ENCODE measurements at regions not wholly inside any gene's neighbourhood (a gene's known extent, or its start where the extent isn't known, plus 50 kb on each side); places are given as distances from the start of the nearest gene placed in this dataset.

DNA sequence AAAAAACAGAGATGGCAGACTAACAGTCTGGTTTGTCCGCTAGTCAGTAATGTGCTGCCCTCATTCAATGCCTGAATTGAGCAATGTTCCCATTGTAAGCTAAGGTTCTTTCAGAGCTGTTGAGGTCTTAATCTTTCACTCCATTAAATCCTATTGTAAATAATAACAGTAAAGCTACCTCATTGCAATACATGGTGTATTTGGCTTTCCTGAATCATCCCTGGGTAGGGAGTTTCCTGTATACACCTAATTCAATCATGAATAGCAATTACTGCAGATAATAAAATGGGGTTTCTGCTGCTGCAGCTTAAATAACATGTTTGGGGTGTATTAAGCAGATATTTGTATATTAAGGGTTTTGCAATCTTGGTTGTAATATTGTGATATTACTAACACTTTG lies 1100.2 kb upstream of the INTU start:
- no peak for DNase-seq
- H3K27me3 ChIP-seq (replicated peaks in 1 of 7): no peaks in the 10 kb centered on the region
- H3K4me3 ChIP-seq: no peak overlapping the region
- intact Hi-C loops (cut with DNase I; ENCODE audit: low total_unique reads): no loop called here
- 85 to 98% (median 91%) methylated on average over 1 of the region's 1 CpG for WGBS, 5 donors
- no peaks in the 10 kb centered on the region for H3K36me3 ChIP-seq
- H3K27ac ChIP-seq: no peak overlapping the region
- H3K4me1 ChIP-seq: no peaks in the 10 kb centered on the region
- no peak for TF ChIP-seq POLR2AphosphoS5 (IDR thresholded peaks at IDR 0.05)
- TF ChIP-seq POLR2A (IDR thresholded peaks at IDR 0.05): no peak
- TF ChIP-seq, protein P1, sequence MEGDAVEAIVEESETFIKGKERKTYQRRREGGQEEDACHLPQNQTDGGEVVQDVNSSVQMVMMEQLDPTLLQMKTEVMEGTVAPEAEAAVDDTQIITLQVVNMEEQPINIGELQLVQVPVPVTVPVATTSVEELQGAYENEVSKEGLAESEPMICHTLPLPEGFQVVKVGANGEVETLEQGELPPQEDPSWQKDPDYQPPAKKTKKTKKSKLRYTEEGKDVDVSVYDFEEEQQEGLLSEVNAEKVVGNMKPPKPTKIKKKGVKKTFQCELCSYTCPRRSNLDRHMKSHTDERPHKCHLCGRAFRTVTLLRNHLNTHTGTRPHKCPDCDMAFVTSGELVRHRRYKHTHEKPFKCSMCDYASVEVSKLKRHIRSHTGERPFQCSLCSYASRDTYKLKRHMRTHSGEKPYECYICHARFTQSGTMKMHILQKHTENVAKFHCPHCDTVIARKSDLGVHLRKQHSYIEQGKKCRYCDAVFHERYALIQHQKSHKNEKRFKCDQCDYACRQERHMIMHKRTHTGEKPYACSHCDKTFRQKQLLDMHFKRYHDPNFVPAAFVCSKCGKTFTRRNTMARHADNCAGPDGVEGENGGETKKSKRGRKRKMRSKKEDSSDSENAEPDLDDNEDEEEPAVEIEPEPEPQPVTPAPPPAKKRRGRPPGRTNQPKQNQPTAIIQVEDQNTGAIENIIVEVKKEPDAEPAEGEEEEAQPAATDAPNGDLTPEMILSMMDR (IDR thresholded peaks at IDR 0.05 in 8 of 11, conservative IDR thresholded peaks at IDR 0.05 in 3 of 11): no peak
- H3K9me3 ChIP-seq: no peaks in the 10 kb centered on the region

DNA sequence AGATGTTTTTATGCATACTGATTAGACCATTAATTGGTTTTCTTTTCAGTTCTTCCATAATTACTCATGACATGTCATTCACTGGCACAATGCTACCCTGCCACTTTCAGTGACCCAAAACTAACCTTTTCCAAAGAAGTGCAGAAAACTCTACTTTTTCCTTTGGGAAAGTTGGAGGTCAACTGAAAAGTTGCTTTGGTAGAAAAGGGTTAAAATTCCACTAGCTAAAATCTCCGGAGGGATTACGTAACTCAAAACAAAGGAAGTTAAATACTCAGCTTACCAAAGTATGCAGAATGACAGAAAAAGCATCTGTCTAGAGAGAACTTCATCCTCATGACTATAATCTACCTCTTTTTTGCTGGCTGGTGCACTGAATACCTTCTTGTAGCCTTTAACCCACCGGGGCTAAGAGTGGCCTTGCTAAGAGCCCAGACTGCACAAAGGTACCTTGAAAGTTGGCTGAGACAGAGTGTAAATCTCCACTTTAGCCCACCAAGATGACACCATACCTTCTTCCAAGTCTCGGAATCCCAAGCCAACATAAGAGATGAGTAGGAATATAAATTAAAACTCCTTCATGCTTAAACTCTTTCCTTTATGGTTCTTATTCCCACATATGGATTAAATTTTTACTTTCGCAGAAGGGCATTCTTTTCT lies 1099.5 kb upstream of the INTU start:
- intact Hi-C loops (cut with DNase I; ENCODE audit: low total_unique reads): no loop called here
- TF ChIP-seq, protein P1 (IDR thresholded peaks at IDR 0.05 in 8 of 11, conservative IDR thresholded peaks at IDR 0.05 in 3 of 11): no peak
- no peak for TF ChIP-seq POLR2A (IDR thresholded peaks at IDR 0.05)
- no peak for TF ChIP-seq POLR2AphosphoS5 (IDR thresholded peaks at IDR 0.05)
- H3K27ac ChIP-seq: no peak overlapping the region
- no peaks in the 10 kb centered on the region for H3K4me1 ChIP-seq
- 54 to 62% (median 58%) methylated on average over 5 of the region's 5 CpGs for WGBS, 5 donors
- no peaks in the 10 kb centered on the region for H3K36me3 ChIP-seq
- no peak for DNase-seq
- H3K9me3 ChIP-seq: no peaks in the 10 kb centered on the region
- no peak overlapping the region for H3K4me3 ChIP-seq
- no peaks in the 10 kb centered on the region for H3K27me3 ChIP-seq (replicated peaks in 1 of 7)

DNA sequence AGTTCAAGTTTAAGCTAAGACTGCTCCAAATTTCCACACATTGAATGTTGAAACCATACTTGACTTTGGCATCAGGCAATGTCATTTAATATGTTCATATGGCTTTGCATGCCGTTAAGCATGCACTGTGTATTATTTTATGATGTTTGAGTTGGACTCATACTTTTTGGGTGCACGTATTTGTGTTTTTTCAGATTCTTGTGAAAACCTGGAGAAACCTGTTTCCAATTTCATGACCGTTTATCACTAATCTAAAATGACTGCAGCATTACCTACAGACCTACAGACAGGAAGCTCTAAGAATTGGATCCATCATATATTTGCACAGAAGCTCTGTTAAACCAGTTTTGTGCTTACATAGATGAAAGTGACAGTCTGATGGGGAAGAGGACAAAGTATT lies 1093.0 kb upstream of the INTU start:
- 79 to 89% (median 82%) methylated on average over 3 of the region's 3 CpGs for whole genome bisulfite sequencing, 5 donors
- no peaks in the 10 kb centered on the region for H3K9me3 ChIP-seq
- intact Hi-C loops (cut with DNase I; ENCODE audit: low total_unique reads): no loop called here

DNA sequence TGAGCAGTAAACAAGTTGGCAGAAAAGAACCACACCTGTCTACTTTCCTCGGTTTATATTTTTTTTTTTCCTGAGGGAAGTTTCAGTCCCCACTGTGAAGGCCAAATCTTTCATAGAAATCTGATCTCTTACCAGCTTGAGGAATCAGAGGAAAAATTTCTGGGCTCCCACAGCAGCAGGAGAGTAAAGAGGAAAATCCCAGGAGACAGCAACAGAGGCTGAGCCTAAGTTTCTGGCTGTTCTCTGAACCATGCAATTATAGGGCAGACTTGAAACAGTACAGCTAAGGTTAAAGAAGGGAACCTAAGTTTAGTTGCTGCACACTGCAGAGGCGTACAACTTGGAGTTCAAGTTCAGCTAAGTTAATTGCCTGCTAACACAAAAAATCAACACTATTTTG lies 1090.9 kb upstream of the INTU start:
- no peaks in the 10 kb centered on the region for H3K36me3 ChIP-seq
- 76 to 83% (median 82%) methylated on average over 2 of the region's 2 CpGs for WGBS, 5 donors
- TF ChIP-seq POLR2A (IDR thresholded peaks at IDR 0.05): no peak
- TF ChIP-seq, protein P1 (IDR thresholded peaks at IDR 0.05 in 8 of 11, conservative IDR thresholded peaks at IDR 0.05 in 3 of 11): no peak
- DNase-seq: no peak
- no peaks in the 10 kb centered on the region for H3K27me3 ChIP-seq (replicated peaks in 1 of 7)
- H3K27ac ChIP-seq: no peak overlapping the region
- no peaks in the 10 kb centered on the region for H3K9me3 ChIP-seq
- no peak overlapping the region for H3K4me3 ChIP-seq
- H3K4me1 ChIP-seq: no peaks in the 10 kb centered on the region
- intact Hi-C loops (cut with DNase I; ENCODE audit: low total_unique reads): no loop called here

More for the DNA sequence above, 1093.0 kb upstream of the INTU start:
- no peak overlapping the region for H3K27ac ChIP-seq
- TF ChIP-seq POLR2A (IDR thresholded peaks at IDR 0.05) (no peak), POLR2AphosphoS5 (IDR thresholded peaks at IDR 0.05) (no peak)
- TF ChIP-seq, protein P1 (IDR thresholded peaks at IDR 0.05 in 8 of 11, conservative IDR thresholded peaks at IDR 0.05 in 3 of 11): no peak
- no peak overlapping the region for H3K4me3 ChIP-seq
- H3K4me1 ChIP-seq: no peaks in the 10 kb centered on the region
- no peak for DNase-seq
- H3K36me3 ChIP-seq: no peaks in the 10 kb centered on the region
- no peaks in the 10 kb centered on the region for H3K27me3 ChIP-seq (replicated peaks in 1 of 7)

Measured in spleen (tissue), 11 donors.